GM21786 (cell line): ENCODE measurements at regions not wholly inside any gene's neighbourhood (a gene's known extent, or its start where the extent isn't known, plus 50 kb on each side); places are given as distances from the start of the nearest gene placed in this dataset.
"Not testable (repeated sequence)": the region's sequence is repeated elsewhere in the genome, so short reads cannot be mapped to it uniquely, and the experiment has no call there.

ENCODE experiments used
- ATAC-seq: cut with Tn5 transposase; IDR thresholded peaks from one replicate; pipeline ENCODE4 v1.9.1; 2021; ENCODE audit not compliant: unreplicated experiment

DNA sequence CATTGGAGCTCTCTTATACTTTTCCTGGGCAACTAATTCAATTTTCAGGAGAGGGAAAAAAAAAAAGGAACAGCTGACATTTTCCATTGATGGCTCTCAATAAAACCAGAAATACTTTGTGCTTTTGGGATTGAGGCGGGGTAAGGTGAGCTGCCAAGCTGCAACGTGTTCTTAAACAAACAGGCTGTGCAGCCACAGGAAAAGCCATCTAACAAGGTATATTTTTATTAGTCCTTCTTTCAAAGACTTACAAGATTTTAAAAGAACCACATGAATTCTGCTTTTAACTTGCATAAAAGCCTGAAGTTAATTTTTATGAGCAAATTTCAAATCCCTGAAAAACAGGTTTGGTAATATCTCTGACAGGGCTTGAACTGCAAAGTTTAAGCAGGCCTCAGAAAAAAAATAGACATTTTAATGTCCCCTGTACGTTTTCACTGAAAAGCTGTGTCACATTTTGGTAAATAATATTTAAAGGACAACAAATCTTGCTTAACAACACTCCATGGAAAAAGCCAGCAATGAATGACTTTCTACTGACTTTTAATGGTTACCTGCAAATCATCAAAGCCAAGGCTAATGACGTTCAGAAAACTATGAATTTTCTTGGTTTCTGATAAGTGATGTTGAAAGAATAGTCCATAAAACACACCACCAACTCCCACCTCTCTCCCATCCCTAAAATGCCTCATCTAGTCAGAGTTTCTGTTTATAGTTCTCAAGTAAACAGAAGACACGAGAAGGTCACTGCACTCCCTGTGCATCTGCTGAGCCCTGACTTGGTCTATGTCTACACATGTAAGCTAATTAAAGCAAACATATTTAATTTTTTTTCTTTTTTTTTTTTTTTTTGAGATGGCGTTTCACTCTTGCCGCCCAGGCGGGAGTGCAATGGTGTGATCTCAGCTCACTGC, 433.6 kb downstream of the PIK3R1 start:
- no peak for ATAC-seq

DNA sequence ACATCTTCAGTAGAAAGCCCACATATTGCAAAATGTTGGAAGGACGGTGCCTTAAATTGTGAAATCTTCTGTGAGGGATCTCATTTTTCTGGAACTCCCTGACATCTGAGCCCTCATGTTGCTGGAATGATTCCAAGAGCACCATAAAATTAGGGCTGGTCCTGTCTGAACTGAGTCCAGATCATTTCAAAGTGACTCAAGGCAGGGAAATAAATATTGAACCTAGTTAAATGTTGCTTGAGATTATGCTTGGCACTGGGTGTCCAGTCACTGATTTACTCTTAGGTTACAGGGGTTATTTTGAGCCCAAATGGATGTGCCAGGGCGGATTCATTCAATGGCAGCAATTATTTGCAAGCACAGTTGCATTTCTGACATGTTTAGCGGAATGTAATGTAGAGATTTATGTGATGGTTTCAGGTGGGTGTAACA, 437.0 kb downstream of the PIK3R1 start:
- no peak for ATAC-seq

DNA sequence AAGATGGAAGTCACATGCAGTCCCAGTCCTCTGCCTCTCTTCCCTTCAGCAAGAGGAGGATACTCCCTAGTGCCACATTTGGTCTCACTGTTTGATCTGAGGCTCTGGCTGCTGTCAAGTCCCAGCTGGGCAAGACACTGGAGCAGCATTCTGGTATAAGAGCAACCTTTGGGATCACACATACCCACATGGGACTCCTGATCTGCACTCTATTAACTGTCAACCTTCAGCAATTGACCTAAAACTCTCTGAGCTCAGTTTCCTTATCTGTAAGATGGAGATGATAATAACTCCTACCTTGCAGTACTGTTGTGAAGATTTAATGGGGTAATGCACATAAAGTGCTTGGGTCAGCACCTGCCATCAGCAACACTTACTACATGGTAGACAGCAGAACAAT, 437.9 kb downstream of the PIK3R1 start:
- ATAC-seq: no peak

DNA sequence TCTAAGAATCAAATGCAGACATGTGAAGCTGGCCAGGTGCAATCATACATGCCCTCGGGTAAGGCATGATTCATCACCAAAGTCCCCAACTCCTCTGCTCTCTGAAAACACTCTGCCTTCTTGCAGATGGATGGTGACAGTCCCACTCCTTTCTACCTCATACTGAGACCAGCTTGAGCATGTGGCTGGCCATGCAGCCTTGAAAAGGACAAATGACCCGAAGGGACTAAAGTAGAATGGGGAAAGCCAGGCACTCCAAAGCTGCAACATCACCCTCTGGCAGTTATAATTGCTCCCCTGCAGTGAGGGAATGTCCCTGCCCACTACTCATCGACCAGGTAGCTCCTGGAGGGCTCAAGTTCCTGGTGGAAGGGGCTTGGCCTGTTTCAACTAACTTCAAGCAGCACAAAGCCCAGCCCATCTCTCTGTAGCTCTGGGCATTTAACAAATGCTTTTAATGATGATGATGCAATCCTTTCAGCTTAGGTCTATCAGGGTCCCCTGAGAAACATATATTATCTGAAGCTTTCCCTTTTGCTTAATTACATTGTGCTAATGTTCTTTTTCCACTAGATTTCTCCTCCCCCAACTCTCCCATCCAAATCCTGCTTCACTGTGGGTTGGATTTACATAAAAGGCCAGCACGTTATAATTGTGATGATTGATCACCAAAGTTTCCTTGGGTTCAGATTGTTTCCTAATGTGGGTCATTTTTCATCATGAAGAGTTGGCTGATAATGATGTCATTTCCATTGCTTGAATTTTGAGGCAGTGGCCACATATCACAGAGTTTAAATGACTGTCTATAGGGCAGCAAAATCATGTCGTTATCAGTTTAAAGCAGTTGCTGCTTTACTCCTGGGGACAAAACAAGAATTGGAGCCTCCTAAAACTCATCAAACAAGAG, 436.5 kb upstream of the SLC30A5 start:
- no peak for ATAC-seq

DNA sequence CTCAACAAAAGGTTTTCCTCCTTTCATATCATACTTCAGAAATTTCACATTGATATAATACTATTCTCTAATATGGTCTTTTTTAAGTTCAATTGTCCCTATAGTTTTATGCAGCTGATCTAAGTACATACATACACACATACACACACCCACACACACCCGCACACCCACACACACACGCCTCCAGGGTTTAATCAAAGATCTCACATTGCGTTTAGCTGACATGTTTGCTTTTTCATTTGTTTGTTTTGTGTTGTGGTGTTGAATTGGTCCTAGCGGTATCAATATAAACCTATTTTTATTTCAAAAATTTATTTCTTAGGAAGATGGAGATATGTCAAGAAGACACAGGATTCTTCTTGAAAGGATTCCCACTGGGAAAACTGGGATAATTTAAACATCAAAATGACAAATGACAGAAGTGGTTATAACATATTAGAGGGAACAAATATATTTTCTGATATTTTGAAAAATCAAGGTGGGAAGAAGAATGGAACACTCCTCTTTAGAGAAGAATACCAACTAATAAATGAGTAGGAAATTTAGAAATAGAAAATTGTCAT, 434.9 kb upstream of the SLC30A5 start:
- ATAC-seq: no peak

DNA sequence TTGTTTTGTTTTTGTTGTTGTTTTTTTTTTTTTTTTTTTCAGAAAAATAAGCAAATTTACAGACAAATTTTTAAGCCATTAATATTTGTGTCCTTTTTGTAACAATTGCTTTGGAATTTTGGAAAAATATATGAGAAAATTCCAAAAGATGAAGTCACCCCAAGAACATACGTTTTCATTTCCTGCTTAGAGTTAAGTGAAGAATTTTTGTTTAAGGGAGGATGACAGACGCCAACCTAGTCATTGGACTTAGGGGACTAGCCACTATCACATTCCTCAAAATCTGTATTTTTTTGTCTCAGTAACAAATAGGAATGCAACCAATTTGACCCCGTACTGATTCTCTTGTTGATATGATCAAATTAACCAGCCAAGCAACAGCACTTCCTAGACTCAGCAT, 433.9 kb upstream of the SLC30A5 start:
- ATAC-seq: no peak

DNA sequence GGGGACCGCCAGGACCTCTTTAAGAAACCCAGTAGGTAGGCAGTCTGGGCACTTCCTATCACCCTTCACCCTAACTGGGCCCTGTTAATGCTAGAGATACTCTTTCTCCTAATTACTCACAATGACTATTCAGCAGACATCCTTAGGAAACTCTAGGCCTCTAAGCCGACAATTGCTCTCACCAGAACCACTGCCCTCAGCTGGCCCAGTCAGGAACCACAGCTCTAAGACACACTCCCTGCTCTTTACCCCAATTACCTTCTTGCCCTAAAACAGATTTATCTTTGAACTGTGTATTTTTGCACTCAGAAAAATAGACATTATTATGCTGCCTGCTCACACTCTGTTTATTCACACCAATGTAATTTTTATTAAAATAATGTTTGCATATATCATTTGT, 432.6 kb upstream of the SLC30A5 start:
- ATAC-seq: peak; percentile 64

DNA sequence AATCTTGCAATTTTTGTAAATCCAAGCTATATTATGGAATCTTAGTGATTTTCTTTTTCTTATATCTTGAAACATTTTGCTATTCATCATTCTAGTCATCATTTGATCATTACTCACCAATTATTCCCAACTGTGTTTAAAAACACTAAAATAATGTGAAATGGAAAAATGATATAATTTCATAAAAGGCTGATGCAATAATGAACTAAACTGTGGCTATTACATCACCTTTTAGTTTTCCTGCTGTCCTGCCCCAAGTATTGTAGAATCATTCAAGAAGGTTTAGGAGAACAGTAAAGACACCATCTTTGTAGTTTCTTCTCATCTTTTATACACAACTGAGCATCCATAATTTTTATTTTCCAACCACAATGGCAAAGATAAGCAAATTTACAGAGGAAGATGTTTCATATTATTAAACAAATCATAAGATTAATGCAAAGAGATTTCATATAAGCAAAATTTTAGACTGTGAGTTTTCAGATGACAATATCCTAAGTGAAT, 431.0 kb upstream of the SLC30A5 start:
- ATAC-seq: no peak

DNA sequence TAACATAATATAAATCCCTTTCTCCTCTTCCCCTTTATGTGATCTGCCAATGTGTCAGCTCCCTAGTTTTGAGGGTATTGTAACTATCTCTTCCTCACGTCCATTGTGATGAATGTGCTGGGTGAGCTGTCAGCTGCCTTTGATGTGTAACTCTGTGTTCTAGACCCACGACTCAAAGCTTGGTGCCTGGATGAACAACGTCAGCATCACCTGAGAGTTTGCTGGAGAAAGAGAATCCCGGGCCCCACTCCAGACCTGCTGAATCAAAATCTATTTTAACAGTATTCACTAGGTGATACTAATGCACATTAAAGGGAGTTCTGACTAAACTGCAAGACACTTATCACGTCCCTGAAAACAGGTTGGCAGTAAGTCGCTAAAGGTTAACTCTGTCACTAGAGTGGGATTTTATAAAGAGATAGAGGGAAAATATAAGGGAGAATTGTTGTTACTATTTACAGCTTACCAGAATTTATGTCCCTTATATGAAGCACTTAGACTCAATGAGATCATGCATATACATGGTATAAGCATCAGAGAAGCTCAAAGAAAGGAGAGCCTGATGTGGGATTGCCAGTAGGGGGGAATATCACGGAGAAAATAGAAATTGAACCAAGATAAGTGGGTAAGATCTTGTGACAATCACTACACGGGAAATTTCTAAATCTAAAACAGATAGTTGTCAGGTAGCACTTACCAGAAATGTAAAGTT, 423.8 kb upstream of the SLC30A5 start:
- ATAC-seq: no peak

DNA sequence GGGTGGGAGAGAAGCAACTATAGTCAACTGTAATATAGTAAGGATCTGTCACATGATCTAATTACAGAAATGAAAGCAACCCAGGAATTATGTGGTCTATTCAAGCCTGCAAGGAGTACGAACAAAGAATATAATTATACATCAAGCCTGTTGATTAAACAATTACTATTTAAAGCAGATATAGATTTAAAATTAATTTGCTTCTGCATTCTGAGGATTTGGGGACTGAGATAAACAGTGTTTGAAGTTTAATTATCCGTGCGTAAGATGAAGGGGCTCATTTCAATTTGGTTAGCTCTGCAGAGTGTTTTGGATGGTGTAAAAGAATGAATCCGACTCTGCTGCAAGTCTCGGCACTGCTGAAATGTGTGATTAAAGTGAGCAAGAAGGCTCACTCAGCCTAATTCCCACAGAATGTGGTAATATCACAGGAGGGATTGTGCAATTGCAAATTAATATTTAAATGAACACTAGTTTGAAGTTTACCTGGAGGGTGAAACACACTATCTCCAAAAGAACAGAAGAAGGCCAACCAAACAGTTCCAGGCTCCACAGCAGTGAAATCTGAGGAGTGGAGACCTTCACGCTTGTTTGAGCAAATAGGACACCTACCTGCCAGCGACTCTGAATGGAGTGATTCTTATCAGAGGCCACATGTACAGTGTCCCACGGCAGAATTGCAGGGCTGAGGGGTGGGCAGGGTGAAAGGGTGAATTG, 420.6 kb upstream of the SLC30A5 start:
- ATAC-seq: no peak

DNA sequence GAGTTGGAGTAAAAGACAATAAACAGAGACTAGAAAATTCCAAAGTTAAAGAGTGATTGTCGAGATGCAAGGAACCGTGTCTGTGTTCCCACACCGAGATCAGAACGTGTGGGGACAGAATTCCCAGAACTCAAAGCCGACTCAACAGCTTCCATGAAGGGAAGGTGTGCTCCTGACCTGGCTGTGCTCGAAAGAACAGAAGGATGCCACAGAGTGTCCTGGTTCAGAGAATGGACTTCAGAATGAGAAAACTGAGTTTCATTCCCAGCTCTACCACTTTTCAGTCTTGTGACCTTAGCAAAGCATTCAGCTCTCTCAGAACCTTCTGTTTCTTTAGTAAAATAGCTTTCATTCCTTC, 420.0 kb upstream of the SLC30A5 start:
- no peak for ATAC-seq

DNA sequence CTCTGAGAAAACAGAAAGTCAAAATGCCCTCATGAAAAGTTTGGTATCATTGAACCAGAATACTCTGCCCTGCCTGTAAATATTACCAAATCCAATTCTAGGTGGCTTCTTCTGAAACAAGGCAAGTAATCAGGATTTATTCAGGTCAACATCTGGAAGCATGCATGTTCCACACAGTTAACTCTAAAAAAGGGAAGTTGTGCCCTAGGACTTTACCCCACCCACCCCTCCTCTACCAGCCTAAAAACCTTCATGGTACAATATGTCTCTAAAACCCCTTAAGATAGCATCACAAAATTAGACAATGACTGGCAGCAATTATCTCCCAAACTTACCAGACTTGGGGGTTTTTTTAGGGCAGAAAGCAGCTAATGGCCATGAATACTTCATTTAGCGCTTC, 414.8 kb upstream of the SLC30A5 start:
- ATAC-seq: no peak

DNA sequence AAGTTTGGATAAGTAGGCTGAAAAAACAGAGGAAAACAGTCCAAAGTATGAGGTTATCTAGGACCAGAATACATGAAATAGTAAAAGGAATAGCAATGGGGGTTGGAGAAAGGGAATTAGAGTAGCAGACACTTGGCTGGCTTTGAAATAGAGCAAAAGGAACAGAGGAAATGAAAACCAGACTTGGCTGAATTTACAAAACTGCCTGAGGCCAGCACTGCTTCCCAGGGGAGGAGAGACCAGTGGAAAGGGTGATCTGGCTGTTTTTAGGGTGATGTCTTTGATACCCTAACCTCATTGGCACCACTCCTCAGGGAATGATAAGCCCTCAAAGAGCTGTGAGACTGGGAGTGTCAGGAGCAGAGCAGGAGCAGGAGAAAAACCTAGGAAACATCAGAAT, 413.4 kb upstream of the SLC30A5 start:
- no peak for ATAC-seq

DNA sequence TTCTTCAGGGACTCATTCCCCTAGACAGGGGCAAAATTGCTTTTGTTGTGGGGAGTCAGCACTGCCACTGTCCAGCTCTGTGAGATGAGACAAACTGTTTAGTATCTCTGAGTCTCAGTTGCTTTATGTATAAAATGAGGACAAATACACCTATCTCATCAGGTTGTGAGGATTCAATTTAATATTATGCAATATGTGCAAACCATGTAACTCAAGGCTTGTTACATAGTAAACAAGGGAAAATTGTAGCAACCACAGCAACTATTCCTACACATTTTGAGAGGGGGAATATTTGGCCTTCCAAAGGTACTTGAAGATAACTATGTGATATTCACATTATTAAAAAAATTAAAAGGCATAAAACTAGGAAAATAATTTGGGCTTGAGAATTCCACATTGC, 411.9 kb upstream of the SLC30A5 start:
- no peak for ATAC-seq

DNA sequence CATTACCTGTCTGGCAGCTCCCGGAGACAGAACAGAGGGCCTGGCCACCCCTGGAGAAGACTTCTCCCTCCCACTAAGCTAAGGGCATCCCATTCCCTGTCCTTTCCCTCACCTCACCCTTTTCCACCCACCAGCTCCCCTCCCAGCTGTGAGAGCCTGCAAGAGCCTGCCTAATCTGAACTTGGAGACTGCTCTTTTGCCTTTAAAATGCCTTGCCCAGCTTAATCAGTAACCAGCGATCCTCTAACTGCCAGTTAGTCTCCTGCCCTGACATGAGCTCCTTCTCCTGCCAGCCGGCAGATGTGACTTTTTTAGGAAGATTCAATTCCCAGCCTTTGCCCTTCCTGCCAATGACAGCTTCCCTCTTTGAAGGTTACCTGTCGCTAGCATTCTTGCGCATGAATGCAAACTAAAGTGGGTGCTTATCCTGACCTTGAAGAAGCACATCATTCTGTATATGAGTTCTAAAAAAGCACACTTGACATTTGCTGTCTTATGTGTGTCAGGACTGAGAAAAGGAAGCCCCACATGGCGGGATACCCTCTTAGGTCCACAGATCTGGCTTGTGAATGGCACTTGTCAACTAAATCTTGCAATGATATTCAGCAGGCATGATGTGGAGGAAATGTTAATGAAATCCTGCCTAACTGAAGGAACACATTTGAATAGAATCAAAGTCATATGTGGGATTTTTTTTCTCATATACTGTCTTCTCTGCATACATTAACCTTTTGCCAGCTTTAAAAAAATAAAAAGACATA, 411.2 kb upstream of the SLC30A5 start:
- no peak for ATAC-seq

DNA sequence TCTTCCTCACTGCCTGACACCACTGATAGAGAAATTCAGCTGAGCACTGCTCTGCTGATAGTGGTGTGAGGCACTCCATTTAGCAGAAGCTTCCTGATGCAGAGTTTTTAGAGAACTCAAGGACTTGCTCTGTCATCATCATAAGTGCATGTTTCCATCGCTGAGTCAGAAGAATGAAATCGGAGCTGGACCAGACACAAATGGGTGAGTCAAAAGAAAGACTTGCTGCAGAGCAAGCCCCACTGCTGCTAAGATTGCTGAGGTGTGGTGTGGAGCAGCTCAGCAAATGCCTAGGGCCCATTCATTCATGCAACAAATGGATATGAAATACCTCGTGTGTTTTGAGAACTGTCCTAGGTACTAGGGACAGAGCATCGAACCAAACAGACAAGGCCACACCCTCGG, 410.2 kb upstream of the SLC30A5 start:
- no peak for ATAC-seq

DNA sequence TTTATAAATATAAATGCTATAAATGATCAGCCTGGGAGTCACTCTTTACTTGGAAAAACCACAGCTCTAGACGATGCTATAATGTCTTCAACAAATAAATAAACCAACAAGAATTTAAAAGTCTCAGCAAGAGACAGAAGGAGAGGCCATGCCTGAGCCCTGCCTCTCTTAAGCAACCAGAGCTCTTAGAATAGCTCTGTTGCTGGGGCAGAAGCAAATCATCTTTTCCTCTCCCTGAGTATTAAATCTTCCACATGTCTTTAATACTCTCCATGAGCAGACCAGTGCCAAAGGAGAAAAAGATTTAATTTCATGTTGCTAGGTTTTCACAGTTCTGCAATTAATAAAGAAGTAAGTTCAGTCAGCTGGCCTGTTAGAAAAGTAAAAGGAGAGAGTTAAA, 408.0 kb upstream of the SLC30A5 start:
- ATAC-seq: no peak

DNA sequence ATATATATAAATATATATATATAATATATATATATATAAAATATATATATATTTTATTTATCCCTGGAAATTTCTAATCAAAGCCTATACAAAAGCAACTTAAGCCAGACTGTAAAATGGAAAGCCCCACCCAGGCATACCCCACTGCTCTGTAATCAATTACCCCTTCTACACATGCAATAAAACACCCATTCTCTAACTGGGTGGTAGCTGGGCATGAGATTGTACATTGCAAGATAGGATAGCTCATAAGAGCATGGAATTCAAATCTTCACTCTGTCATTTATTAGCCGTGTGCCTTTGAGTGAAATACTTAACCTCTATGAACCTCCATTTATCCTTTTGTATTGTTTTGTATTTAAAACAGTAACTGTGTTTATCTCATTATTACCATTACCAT, 405.3 kb upstream of the SLC30A5 start:
- ATAC-seq: no peak

DNA sequence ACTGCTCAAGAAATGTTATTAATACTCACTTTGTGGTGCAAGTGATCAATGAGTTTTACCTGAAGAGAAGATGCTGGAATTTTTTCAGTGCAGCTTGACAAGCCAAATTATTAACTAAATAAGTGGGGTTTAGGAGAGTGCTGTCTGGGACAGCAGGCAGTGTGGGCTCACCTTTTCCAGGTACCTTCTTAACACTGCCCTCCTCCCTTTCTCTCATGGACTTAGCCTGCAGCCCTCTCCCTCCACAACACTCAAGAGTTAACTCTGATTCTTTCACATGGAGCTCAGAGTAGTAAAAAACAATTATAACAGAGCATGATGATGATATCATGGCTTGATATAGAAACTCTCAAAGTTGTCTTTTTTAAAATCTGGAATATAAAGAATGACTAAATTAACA, 404.8 kb upstream of the SLC30A5 start:
- ATAC-seq: no peak

DNA sequence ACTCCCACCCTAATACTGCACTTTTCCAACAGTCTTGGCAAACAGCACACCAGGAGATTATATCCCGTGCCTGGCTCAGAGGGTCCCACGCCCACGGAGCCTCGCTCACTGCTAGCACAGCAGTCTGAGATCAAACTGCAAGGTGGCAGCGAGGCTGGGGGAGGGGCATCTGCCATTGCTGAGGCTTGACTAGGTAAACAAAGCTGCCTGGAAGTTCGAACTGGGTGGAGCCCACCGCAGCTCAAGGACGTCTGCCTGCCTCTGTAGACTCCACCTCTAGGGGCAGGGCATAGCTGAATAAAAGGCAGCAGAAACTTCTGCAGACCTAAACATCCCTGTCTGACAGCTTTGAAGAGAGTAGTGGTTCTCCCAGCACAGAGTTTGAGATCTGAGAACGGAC, 401.9 kb upstream of the SLC30A5 start:
- not testable (repeated sequence) for ATAC-seq
